DND-41 (cell line): ENCODE measurements at regions not wholly inside any gene's neighbourhood (a gene's known extent, or its start where the extent isn't known, plus 50 kb on each side); places are given as distances from the start of the nearest gene placed in this dataset.

Source experiments
- EZH2 ChIP-seq: IDR thresholded peaks from 3 replicates; pipeline ENCODE4 v1.6.1; 2012; ENCODE audit warnings: borderline replicate concordance, low read depth, mild to moderate bottlenecking, moderate library complexity, low read length, inconsistent platforms; ENCODE audit not compliant: severe bottlenecking
- TF ChIP-seq, protein P1 (sequence below): IDR thresholded peaks from 2 replicates; pipeline ENCODE4 v1.5.1; 2012; ENCODE audit warnings: borderline replicate concordance, low read length, moderate library complexity, mild to moderate bottlenecking; ENCODE audit not compliant: poor library complexity, severe bottlenecking; ENCODE audit errors: extremely low read depth

DNA sequence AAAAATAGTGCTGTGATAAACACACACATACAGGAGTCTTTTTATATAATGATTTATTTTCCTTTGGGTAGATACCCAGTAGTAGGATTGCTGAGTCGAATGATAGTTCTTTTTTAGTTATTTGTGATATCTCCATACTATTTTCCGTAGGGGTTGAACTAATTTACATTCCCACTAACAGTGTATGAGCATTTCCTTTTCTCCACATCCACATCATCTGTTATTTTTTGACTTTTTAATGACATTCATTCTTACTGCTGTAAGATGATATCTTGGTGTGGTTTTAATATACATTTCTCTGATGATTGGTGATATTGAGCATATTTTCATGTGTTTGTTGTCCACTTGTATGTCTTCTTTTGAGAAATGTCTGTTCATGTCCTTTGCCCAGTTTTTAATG lies 78.3 kb downstream of the NIBAN1 start:
- TF ChIP-seq, protein P1, sequence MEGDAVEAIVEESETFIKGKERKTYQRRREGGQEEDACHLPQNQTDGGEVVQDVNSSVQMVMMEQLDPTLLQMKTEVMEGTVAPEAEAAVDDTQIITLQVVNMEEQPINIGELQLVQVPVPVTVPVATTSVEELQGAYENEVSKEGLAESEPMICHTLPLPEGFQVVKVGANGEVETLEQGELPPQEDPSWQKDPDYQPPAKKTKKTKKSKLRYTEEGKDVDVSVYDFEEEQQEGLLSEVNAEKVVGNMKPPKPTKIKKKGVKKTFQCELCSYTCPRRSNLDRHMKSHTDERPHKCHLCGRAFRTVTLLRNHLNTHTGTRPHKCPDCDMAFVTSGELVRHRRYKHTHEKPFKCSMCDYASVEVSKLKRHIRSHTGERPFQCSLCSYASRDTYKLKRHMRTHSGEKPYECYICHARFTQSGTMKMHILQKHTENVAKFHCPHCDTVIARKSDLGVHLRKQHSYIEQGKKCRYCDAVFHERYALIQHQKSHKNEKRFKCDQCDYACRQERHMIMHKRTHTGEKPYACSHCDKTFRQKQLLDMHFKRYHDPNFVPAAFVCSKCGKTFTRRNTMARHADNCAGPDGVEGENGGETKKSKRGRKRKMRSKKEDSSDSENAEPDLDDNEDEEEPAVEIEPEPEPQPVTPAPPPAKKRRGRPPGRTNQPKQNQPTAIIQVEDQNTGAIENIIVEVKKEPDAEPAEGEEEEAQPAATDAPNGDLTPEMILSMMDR = no peak
- TF ChIP-seq EZH2 = no peak
